ENCODE measurements at regions not wholly inside any gene's neighbourhood (a gene's known extent, or its start where the extent isn't known, plus 50 kb on each side); places are given as distances from the start of the nearest gene placed in this dataset.

DNA sequence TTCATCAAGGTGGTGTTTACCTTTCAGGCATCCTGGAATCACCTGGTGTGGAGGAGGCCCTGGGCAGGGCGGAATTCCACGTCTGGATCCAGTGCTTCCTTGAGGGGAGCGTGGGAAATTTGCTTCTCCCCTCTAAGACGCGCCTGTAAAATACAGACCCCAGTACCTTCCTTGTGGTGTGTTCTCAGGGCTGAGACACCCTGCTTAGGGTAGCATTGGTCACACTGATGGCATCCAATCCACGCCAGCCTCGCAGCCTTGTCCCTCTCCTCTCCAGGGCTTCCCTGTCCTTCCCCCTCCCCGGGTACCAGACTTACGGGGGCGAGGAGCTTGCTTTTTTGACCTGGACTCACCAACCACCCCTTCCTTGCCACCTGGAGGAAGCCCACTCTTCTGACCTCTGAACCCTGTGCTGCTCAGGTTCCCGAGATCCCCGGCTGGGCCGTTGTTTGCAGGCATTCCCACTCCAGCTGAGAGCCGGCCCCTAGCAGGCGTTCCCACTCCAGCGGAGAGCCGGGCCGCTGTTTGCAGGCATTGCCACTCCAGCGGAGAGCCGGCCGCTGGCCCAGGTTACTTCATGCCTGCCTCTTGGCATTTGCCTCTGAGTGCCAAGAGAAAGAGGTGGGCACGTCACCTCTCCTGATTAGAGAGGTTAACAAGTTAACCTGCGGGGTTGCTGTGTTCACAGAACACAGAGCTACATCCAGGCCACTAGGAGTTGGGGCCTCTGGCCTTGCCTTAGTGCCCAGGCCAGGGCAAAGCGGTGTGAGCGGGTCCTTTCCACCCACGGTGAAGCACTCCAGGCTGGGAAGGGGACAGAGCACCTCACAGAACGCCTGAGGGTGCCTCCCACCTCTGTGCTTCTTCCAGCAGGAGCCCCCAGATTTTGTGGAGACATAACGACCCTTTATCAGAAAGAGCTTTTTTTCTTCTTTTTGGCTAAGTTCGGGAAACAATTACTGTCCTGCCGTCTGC, 254.0 kb upstream of the PPP2R2D start:
- no peak for DNase-seq (ENCODE audit: low read depth in 2 of 2, low spot score in 1 of 2)

GRCh38 chr10:131647789-131648188, 253.0 kb upstream of the PPP2R2D start:
- no peak for DNase-seq (ENCODE audit: low read depth in 2 of 2, low spot score in 1 of 2)

DNA sequence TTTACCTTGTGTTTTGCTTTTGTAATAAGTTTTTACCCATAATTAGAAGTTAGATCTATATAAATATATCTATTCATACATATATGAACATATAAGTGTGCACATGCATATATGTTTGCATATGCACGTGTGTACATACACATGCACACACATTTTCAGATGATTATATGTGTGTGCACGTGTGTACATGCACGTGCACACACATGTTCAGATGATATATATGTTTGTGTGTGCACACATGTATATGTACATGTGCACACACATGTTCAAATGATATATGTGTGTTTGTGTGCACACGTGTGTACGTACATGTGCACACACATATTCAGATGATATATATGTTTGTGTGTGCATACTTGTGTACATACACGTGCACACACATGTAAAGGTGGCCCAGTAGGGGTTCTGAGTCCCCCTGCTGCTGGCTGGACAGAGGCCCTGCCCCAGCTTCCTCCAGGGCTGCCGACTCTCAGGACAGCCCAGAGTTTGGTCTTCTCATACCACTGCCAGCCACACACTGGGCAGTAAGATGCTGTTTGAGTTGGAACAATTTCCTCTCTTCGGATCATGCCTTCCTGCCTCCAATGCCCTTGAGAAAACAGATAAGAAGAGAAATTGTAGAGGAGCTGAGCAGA, 252.3 kb upstream of the PPP2R2D start:
- DNase-seq (ENCODE audit: low read depth in 2 of 2, low spot score in 1 of 2): no peak

GRCh38 chr10:131649617-131650016, 251.2 kb upstream of the PPP2R2D start:
- DNase-seq (ENCODE audit: low read depth in 2 of 2, low spot score in 1 of 2): no peak

- DNase-seq (ENCODE audit: low read depth in 2 of 2, low spot score in 1 of 2): no peak
These were observed 250.6 kb upstream of the PPP2R2D start for GRCh38 chr10:131650169-131650705.

- no peak for DNase-seq (ENCODE audit: low read depth in 2 of 2, low spot score in 1 of 2)
These were observed 249.8 kb upstream of the PPP2R2D start for GRCh38 chr10:131650771-131651673.

GRCh38 chr10:131651674-131652437, 249.0 kb upstream of the PPP2R2D start:
- DNase-seq (ENCODE audit: low read depth in 2 of 2, low spot score in 1 of 2): no peak

GRCh38 chr10:131652438-131653139, 248.2 kb upstream of the PPP2R2D start:
- no peak for DNase-seq (ENCODE audit: low read depth in 2 of 2, low spot score in 1 of 2)

DNA sequence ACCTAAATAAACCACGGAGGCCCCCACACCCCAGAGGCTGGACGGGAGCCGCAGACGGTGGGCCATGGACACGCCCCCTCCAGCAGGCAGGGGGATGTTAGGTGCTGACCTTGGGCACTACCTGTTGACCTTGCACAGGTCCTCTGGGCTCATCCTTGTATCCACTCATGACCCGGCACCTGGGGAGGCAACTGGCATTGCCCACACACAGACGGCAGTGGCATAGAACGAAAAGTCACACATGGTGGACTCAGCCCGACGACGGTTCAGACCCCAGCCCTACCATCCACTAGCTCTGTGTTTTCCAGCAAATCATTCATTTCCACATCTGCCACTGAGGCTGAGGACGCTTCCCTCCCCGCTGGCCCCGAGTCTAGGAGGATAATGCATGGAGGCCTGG, 247.7 kb upstream of the PPP2R2D start:
- DNase-seq (ENCODE audit: low read depth in 2 of 2, low spot score in 1 of 2): no peak

GRCh38 chr10:131653554-131654470, 247.0 kb upstream of the PPP2R2D start:
- DNase-seq (ENCODE audit: low read depth in 2 of 2, low spot score in 1 of 2): no peak

GRCh38 chr10:131654471-131655087, 246.2 kb upstream of the PPP2R2D start:
- DNase-seq (ENCODE audit: low read depth in 2 of 2, low spot score in 1 of 2): no peak

- DNase-seq (ENCODE audit: low read depth in 2 of 2, low spot score in 1 of 2): no peak
These were observed 245.5 kb upstream of the PPP2R2D start for GRCh38 chr10:131655101-131655849.

- no peak for DNase-seq (ENCODE audit: low read depth in 2 of 2, low spot score in 1 of 2)
These were observed 244.8 kb upstream of the PPP2R2D start for GRCh38 chr10:131656009-131656408.

DNA sequence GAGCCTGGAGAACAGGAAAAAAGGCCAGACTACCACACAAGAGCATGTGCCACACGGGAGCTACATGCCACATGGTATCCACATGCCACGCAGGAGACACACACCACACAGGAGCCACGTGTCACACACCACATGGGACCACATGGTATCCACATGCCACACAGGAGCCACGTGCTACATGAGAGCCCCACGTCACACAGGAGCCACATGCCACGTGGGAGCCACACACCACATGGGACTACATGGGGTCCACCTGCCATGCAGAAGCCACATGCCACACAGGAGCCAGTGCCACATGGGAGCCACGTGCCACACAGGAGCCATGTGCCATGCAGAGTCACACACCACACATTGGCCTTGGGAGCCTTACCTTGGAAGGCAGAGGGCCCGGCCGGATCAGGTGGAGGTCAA, 244.4 kb upstream of the PPP2R2D start:
- no peak for DNase-seq (ENCODE audit: low read depth in 2 of 2, low spot score in 1 of 2)

GRCh38 chr10:131657318-131657984, 243.4 kb upstream of the PPP2R2D start:
- no peak for DNase-seq (ENCODE audit: low read depth in 2 of 2, low spot score in 1 of 2)

DNA sequence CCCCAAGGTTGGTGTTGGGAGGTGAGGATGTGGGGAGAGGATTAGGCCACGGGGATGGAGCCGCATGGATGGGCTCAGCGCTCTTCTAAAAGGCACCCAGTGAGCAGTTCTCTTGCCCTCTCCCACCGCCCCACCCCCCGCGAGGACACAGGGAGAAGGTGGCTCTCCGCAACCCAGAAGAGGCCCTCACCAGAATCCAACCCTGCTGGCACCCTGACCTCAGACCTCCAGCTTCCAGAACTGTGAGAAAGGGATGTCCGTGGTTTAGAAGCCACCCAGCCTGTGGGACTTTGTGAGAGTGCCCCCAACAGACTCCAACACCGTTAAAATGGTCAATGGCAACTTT, 242.8 kb upstream of the PPP2R2D start:
- no peak for DNase-seq (ENCODE audit: low read depth in 2 of 2, low spot score in 1 of 2)

DNA sequence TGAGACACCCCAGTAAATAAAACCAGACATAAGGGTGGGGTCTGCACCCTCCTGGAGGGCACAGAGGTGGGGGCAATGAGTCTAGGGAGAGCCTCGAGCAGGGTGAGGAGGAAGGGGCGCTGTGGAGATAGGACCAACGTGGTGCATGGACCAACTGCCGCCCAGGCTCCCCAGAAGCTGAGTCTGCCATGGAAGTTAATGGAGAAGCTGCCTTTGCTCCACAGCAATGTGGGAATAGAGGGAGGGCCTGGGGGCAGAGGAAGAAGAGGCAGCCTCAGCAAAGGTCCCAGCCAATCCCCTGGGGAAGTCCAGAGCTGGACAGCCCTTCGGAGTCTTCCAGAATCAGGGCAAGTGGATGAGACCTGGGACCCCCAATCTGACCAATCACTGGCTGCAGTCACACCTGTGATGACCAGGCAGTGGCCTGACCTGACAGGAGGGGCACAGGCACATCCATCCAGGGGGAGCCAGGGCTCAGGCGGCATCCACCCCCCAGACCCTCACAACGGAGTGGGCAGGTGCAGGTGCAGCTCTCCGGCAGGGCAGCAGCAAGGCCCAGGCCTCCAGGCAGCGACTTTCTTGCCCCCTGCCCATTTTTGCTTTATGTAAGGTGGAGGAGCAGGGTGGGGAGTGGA, 242.2 kb upstream of the PPP2R2D start:
- no peak for DNase-seq (ENCODE audit: low read depth in 2 of 2, low spot score in 1 of 2)
